DND-41 (cell line): ENCODE measurements at regions not wholly inside any gene's neighbourhood (a gene's known extent, or its start where the extent isn't known, plus 50 kb on each side); places are given as distances from the start of the nearest gene placed in this dataset.

Experiments
- ATAC-seq: fragments of 200-7000 bp; cut with Tn5 transposase; 3 replicates; pipeline ENCODE4 v1.9.1; 2021; ENCODE audit warnings: low read depth; ENCODE audit not compliant: insufficient read depth
- DNase-seq: peaks from one replicate; pipeline ENCODE4 v3.0.0-alpha.2; 2020
- H2AFZ ChIP-seq: 2 replicates; pipeline ENCODE4 v1.6.0; 2012; ENCODE audit warnings: low read depth, low read length
- H3K27ac ChIP-seq: 2 replicates; pipeline ENCODE4 v1.5.1; 2012; ENCODE audit warnings: low read length, inconsistent platforms
- H3K27me3 ChIP-seq: fragments of 200-600 bp; sonication (generic); 2 replicates; pipeline ENCODE4 v1.6.0; 2012; ENCODE audit warnings: low read length, mild to moderate bottlenecking, inconsistent platforms; ENCODE audit not compliant: insufficient read depth, poor library complexity
- H3K36me3 ChIP-seq: 2 replicates; pipeline ENCODE4 v1.5.1; 2012; ENCODE audit warnings: low read length, inconsistent platforms; ENCODE audit not compliant: insufficient read depth
- H3K4me1 ChIP-seq: 2 replicates; pipeline ENCODE4 v1.5.1; 2012; ENCODE audit warnings: mild to moderate bottlenecking, low read length; ENCODE audit not compliant: insufficient read depth
- H3K4me2 ChIP-seq: 2 replicates; pipeline ENCODE4 v1.6.0; 2012; ENCODE audit warnings: mild to moderate bottlenecking, moderate library complexity, low read length, inconsistent platforms; ENCODE audit not compliant: insufficient read depth
- H3K4me3 ChIP-seq, 2 experiments: fragments of 200-600 bp in 1 of 2; shearing (Covaris generic) in 1 of 2; 2 replicates each; pipeline ENCODE4 v1.5.1; 2012 to 2016; ENCODE audit warnings: inconsistent platforms in 2 of 2, low read length in 2 of 2, mild to moderate bottlenecking in 2 of 2, low read depth in 1 of 2, moderate library complexity in 1 of 2
- H3K79me2 ChIP-seq: 2 replicates; pipeline ENCODE4 v1.6.0; 2012; ENCODE audit warnings: low read length, inconsistent platforms; ENCODE audit not compliant: insufficient read depth
- H3K9ac ChIP-seq: 2 replicates; pipeline ENCODE4 v1.6.0; 2012; ENCODE audit warnings: low read depth, mild to moderate bottlenecking, inconsistent platforms, low read length, moderate library complexity
- H3K9me3 ChIP-seq: 2 replicates; pipeline ENCODE4 v1.5.1; 2012; ENCODE audit warnings: low read length, moderate library complexity, mild to moderate bottlenecking, inconsistent platforms; ENCODE audit not compliant: insufficient read depth, severe bottlenecking
- H4K20me1 ChIP-seq: 2 replicates; pipeline ENCODE4 v1.6.0; 2012; ENCODE audit warnings: low read length; ENCODE audit not compliant: insufficient read depth
- CTCF ChIP-seq: IDR thresholded peaks from 2 replicates; pipeline ENCODE4 v1.5.1; 2012; ENCODE audit warnings: borderline replicate concordance, low read length, moderate library complexity, mild to moderate bottlenecking; ENCODE audit not compliant: poor library complexity, severe bottlenecking; ENCODE audit errors: extremely low read depth
- EZH2 ChIP-seq: IDR thresholded peaks from 3 replicates; pipeline ENCODE4 v1.6.1; 2012; ENCODE audit warnings: borderline replicate concordance, low read depth, mild to moderate bottlenecking, moderate library complexity, low read length, inconsistent platforms; ENCODE audit not compliant: severe bottlenecking

- H4K20me1 ChIP-seq = no peaks in the 10 kb centered on the region
- H3K79me2 ChIP-seq = no peaks in the 10 kb centered on the region
- H3K4me1 ChIP-seq = peaks cover 16% of the 10 kb centered on the region
- DNase-seq = no peak
- H2AFZ ChIP-seq = no peak overlapping the region
- H3K9ac ChIP-seq = no peak overlapping the region
- H3K4me3 ChIP-seq = no peak overlapping the region
- H3K27me3 ChIP-seq = no peaks in the 10 kb centered on the region
- no peaks in the 10 kb centered on the region for H3K9me3 ChIP-seq
- no peak overlapping the region for H3K27ac ChIP-seq
- TF ChIP-seq EZH2 (no peak), CTCF (no peak)
- no peak overlapping the region for H3K4me2 ChIP-seq
- H3K36me3 ChIP-seq = no peaks in the 10 kb centered on the region
- ATAC-seq = no peak
These were observed 91.7 kb upstream of the MBOAT2 start for GRCh38 chr2:9095226-9095625.

GRCh38 chr2:9094117-9094516, 90.6 kb upstream of the MBOAT2 start:
- DNase-seq (no peak), ATAC-seq (0 out of 3 replicates have a peak, but pooled peaks have one; percentile 27)
- H3K36me3 ChIP-seq = no peaks in the 10 kb centered on the region
- TF ChIP-seq CTCF = no peak
- no peak for TF ChIP-seq EZH2
- peaks cover 8% of the 10 kb centered on the region for H3K4me1 ChIP-seq
- H3K79me2 ChIP-seq = no peaks in the 10 kb centered on the region
- H3K4me3 ChIP-seq = no peak overlapping the region
- H3K4me2 ChIP-seq = no peak overlapping the region
- no peaks in the 10 kb centered on the region for H3K27me3 ChIP-seq
- H3K27ac ChIP-seq = no peak overlapping the region
- no peaks in the 10 kb centered on the region for H3K9me3 ChIP-seq
- no peak overlapping the region for H2AFZ ChIP-seq
- H4K20me1 ChIP-seq = no peaks in the 10 kb centered on the region
- no peak overlapping the region for H3K9ac ChIP-seq

- ATAC-seq (no peak), DNase-seq (no peak)
- no peaks in the 10 kb centered on the region for H4K20me1 ChIP-seq
- H3K27ac ChIP-seq = no peak overlapping the region
- TF ChIP-seq EZH2 (no peak), CTCF (no peak)
- no peaks in the 10 kb centered on the region for H3K36me3 ChIP-seq
- H3K9ac ChIP-seq = no peak overlapping the region
- no peaks in the 10 kb centered on the region for H3K4me1 ChIP-seq
- no peaks in the 10 kb centered on the region for H3K79me2 ChIP-seq
- H3K27me3 ChIP-seq = no peaks in the 10 kb centered on the region
- H2AFZ ChIP-seq = no peak overlapping the region
- no peaks in the 10 kb centered on the region for H3K9me3 ChIP-seq
- no peak overlapping the region for H3K4me2 ChIP-seq
- H3K4me3 ChIP-seq = no peak overlapping the region
These were observed 89.8 kb upstream of the MBOAT2 start for GRCh38 chr2:9093324-9093723.
